ENCODE measurements at regions not wholly inside any gene's neighbourhood (a gene's known extent, or its start where the extent isn't known, plus 50 kb on each side); places are given as distances from the start of the nearest gene placed in this dataset.

GRCh38 chr16:79534143-79534542, 66.4 kb downstream of the MAF start:
- no peak for TF ChIP-seq CTCF (IDR thresholded peaks at IDR 0.05; ENCODE audit: borderline replicate concordance, control extremely low read depth, extremely low read depth, insufficient read depth, missing control alignments)
- DNase-seq (ENCODE audit: low spot score) = no peak
- in situ Hi-C loops (cut with MboI; ENCODE audit: low sequenced_read_pairs, unreplicated experiment) = no loop called here

GRCh38 chr16:79533292-79533691, 67.2 kb downstream of the MAF start:
- no peak for DNase-seq (ENCODE audit: low spot score)
- in situ Hi-C loops (cut with MboI; ENCODE audit: low sequenced_read_pairs, unreplicated experiment) = no loop called here
- TF ChIP-seq CTCF (IDR thresholded peaks at IDR 0.05; ENCODE audit: borderline replicate concordance, control extremely low read depth, extremely low read depth, insufficient read depth, missing control alignments) = no peak

- TF ChIP-seq CTCF (IDR thresholded peaks at IDR 0.05; ENCODE audit: borderline replicate concordance, control extremely low read depth, extremely low read depth, insufficient read depth, missing control alignments) = no peak
- in situ Hi-C loops (cut with MboI; ENCODE audit: low sequenced_read_pairs, unreplicated experiment) = no loop called here
- no peak for DNase-seq (ENCODE audit: low spot score)
Observed at GRCh38 chr16:79532785-79533184, 67.8 kb downstream of the MAF start.

DNA sequence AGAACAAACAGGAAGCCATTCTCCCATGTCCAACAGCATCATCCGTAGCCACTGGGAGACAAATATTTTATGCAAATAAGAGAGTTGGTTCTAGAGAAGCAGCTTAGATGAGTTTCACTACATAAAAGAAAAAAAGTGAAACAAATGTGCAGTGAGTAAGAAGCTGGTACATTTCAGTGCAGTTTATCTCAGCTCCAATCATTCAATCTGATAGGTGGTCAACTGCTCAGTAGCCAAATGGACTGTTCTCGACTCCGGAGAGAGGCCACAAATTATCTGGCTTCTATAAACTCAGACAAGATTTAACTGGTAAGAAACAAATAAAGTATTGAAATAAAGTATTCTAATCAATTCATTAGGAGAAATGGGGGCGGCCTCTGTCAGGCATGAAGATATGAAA, 68.3 kb downstream of the MAF start:
- DNase-seq (ENCODE audit: low spot score) = no peak
- no peak for TF ChIP-seq CTCF (IDR thresholded peaks at IDR 0.05; ENCODE audit: borderline replicate concordance, control extremely low read depth, extremely low read depth, insufficient read depth, missing control alignments)
- in situ Hi-C loops (cut with MboI; ENCODE audit: low sequenced_read_pairs, unreplicated experiment) = no loop called here

- in situ Hi-C loops (cut with MboI; ENCODE audit: low sequenced_read_pairs, unreplicated experiment) = no loop called here
- no peak for DNase-seq (ENCODE audit: low spot score)
- no peak for TF ChIP-seq CTCF (IDR thresholded peaks at IDR 0.05; ENCODE audit: borderline replicate concordance, control extremely low read depth, extremely low read depth, insufficient read depth, missing control alignments)
Observed at GRCh38 chr16:79528338-79528737, 72.2 kb downstream of the MAF start.

- TF ChIP-seq CTCF (IDR thresholded peaks at IDR 0.05; ENCODE audit: borderline replicate concordance, control extremely low read depth, extremely low read depth, insufficient read depth, missing control alignments) = no peak
- no peak for DNase-seq (ENCODE audit: low spot score)
- in situ Hi-C loops (cut with MboI; ENCODE audit: low sequenced_read_pairs, unreplicated experiment) = no loop called here
Observed at GRCh38 chr16:79523971-79524370, 76.6 kb downstream of the MAF start.

DNA sequence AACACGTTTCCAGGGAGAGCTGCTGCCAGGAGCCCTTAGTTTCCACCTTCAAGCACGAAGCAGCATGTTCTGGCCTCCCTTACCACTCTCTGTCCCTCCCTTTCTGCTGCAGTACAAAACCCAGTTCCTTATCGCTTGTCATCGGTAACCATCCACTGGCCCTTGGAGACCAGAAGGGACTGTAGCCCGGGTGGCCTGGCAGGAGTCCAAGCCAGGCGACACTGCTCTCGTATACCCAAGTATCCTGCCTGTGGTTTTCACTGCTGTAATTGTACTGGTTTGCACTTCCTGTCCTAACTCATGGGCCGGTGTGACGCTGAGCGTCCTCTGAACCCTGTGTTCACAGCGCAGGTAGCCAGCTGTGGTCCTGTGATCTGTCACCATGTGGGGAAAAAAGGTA, 81.1 kb downstream of the MAF start:
- no peak for TF ChIP-seq CTCF (IDR thresholded peaks at IDR 0.05; ENCODE audit: borderline replicate concordance, control extremely low read depth, extremely low read depth, insufficient read depth, missing control alignments)
- in situ Hi-C loops (cut with MboI; ENCODE audit: low sequenced_read_pairs, unreplicated experiment) = no loop called here
- no peak for DNase-seq (ENCODE audit: low spot score)

Measured in GM13976 (cell line).